ENCODE measurements at regions not wholly inside any gene's neighbourhood (a gene's known extent, or its start where the extent isn't known, plus 50 kb on each side); places are given as distances from the start of the nearest gene placed in this dataset.

DNA sequence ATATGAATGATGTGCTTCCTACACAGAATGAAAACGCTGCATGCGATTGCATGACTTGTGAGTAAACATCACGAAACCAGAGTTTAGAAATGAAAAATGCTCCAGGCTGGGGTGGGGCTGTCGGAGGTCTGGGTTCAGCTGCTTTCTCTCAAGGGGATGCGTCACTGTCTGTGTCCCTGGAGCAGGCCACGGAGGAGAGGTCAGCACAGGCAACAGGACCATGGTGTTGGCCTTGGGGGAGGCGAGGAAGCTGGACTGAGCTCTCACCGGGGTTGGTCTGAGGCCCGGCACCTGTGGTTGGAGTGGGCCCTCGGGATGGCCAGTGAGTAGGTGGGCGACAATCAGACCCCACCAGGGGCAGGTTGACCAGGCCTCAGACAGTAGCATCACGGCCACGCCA, 89.0 kb upstream of the TMEM18 start:
- TF ChIP-seq, protein P1, sequence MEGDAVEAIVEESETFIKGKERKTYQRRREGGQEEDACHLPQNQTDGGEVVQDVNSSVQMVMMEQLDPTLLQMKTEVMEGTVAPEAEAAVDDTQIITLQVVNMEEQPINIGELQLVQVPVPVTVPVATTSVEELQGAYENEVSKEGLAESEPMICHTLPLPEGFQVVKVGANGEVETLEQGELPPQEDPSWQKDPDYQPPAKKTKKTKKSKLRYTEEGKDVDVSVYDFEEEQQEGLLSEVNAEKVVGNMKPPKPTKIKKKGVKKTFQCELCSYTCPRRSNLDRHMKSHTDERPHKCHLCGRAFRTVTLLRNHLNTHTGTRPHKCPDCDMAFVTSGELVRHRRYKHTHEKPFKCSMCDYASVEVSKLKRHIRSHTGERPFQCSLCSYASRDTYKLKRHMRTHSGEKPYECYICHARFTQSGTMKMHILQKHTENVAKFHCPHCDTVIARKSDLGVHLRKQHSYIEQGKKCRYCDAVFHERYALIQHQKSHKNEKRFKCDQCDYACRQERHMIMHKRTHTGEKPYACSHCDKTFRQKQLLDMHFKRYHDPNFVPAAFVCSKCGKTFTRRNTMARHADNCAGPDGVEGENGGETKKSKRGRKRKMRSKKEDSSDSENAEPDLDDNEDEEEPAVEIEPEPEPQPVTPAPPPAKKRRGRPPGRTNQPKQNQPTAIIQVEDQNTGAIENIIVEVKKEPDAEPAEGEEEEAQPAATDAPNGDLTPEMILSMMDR (conservative IDR thresholded peaks at IDR 0.05; ENCODE audit: low read depth, low read length), result no peak
- DNase-seq (ENCODE audit: low read depth), result no peak
- H3K4me3 ChIP-seq (ENCODE audit: low read depth, low read length), result no peak overlapping the region

- no peak for DNase-seq (ENCODE audit: low read depth)
- TF ChIP-seq, protein P1 (conservative IDR thresholded peaks at IDR 0.05; ENCODE audit: low read depth, low read length), result no peak
- no peak overlapping the region for H3K4me3 ChIP-seq (ENCODE audit: low read depth, low read length)
These were observed 88.2 kb upstream of the TMEM18 start for GRCh38 chr2:765369-765768.

GRCh38 chr2:763766-764525, 86.7 kb upstream of the TMEM18 start:
- no peak for DNase-seq (ENCODE audit: low read depth)
- no peak overlapping the region for H3K4me3 ChIP-seq (ENCODE audit: low read depth, low read length)
- TF ChIP-seq, protein P1 (conservative IDR thresholded peaks at IDR 0.05; ENCODE audit: low read depth, low read length), result no peak

DNA sequence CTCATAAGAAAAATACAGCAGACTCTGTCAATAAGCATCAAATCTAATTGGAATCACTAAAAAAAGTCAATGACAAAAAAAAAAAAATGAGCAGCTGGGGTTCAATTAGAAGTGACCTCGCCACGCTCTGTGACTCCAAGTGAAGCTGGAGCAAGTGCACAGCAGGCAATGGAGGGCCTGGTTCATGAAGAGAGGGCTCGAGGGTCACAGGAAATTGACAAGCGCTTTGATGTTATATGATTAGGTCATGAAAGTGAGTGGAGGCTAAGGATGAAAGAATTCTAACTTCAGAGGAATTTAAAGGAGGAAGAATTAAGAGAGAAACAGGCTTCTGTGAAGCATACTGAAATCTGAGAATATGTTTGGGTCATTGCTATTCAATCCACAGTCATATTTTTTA, 85.4 kb upstream of the TMEM18 start:
- H3K4me3 ChIP-seq (ENCODE audit: low read depth, low read length), result no peak overlapping the region
- no peak for DNase-seq (ENCODE audit: low read depth)
- TF ChIP-seq, protein P1 (conservative IDR thresholded peaks at IDR 0.05; ENCODE audit: low read depth, low read length), result no peak

DNA sequence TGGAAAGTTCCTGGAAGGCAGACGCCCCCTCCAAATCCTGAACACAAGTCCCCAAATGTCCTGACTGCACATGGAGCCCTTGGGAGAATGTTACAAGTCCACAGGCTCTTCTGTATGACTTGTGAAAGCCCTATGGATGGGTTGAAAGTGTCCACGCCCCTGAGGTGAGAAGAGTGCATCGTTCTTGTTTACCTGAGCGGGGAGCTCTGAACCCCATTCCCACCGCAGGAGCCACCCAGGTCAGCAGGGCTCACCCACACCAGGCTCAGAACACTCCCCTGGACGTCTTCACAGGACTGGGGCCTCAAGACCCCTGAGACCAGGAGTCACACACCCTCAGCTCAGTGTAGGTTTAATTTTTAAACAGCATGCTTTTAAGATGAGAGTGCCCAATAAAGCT, 84.2 kb upstream of the TMEM18 start:
- DNase-seq (ENCODE audit: low read depth), result no peak
- H3K4me3 ChIP-seq (ENCODE audit: low read depth, low read length), result no peak overlapping the region
- TF ChIP-seq, protein P1 (conservative IDR thresholded peaks at IDR 0.05; ENCODE audit: low read depth, low read length), result no peak

DNA sequence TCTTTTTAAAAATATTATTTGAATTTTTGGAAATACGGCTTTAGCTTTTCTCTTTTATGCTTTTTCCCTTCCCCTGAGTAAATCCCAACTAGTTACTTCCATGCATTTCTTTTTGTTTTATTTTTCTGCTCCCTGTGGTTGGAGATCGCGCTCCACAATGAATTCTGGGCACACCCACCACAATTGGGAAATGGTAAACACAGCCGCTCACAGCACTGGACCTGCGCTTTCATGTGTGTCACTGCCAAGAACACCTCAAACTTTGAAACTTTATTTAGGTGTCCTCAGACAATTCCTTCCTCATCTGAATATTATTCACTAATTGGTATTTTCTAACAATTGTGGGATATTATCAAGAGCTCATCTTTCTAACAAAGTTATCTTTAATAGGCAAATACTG, 82.8 kb upstream of the TMEM18 start:
- TF ChIP-seq, protein P1 (conservative IDR thresholded peaks at IDR 0.05; ENCODE audit: low read depth, low read length), result no peak
- DNase-seq (ENCODE audit: low read depth), result no peak
- no peak overlapping the region for H3K4me3 ChIP-seq (ENCODE audit: low read depth, low read length)
